ENCODE measurements at regions not wholly inside any gene's neighbourhood (a gene's known extent, or its start where the extent isn't known, plus 50 kb on each side); places are given as distances from the start of the nearest gene placed in this dataset.
"Not testable (repeated sequence)": the region's sequence is repeated elsewhere in the genome, so short reads cannot be mapped to it uniquely, and the experiment has no call there.

GRCh38 chr6:144449218-144449617 lies 164.1 kb downstream of the UTRN start:
- TF ChIP-seq GATA1 (IDR thresholded peaks at IDR 0.05; ENCODE audit: low read depth, low read length) (no peak), POLR2A (IDR thresholded peaks at IDR 0.05; ENCODE audit: low read length) (no peak)
- no peak for DNase-seq

- no peak for TF ChIP-seq POLR2A (IDR thresholded peaks at IDR 0.05; ENCODE audit: low read length)
- TF ChIP-seq GATA1 (IDR thresholded peaks at IDR 0.05; ENCODE audit: low read depth, low read length) = no peak
- no peak for DNase-seq
Measured at GRCh38 chr6:144449911-144450597, 164.9 kb downstream of the UTRN start.

GRCh38 chr6:144460327-144461095 lies 175.4 kb downstream of the UTRN start:
- DNase-seq = no peak
- no peak for TF ChIP-seq GATA1 (IDR thresholded peaks at IDR 0.05; ENCODE audit: low read depth, low read length)
- TF ChIP-seq POLR2A (IDR thresholded peaks at IDR 0.05; ENCODE audit: low read length) = no peak

DNA sequence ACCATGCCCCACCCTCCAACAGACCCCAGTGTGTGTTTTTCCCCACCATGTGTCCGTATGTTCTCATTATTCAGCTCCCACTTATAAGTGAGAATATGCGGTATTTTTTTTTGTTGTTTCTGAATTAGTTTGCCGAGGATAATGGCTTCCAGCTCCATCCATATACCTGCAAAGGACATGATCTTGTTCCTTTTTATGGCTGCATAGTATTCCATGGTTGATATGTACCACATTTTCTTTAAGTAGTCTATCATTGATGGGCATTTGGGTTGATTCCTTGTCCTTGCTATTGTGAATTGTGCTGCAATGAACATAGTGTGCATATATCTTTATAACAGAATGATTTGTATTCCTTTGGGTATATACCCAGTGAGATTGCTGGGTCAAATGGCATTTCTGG lies 176.9 kb downstream of the UTRN start:
- no peak for TF ChIP-seq GATA1 (IDR thresholded peaks at IDR 0.05; ENCODE audit: low read depth, low read length)
- DNase-seq = no peak

DNA sequence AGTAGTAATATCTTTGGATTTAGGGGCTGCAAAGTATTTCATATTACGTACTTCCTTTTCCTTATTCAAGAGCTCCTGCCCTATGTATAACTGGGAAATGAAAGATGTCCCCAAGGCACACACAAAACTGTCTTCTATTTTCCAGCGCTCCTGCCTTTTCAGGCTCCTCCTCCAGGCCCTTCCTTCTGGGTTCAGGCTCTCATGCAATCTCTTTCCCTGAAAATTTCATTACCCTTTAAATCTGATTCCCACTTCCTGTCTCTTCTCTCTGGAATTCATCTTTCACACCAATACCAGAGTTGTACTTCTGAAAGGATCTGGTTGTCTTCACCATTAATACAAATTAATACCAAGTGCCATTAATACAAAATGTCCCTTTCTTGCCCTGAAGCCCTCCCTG lies 181.6 kb downstream of the UTRN start:
- no peak for DNase-seq
- no peak for TF ChIP-seq GATA1 (IDR thresholded peaks at IDR 0.05; ENCODE audit: low read depth, low read length)
- TF ChIP-seq POLR2A (IDR thresholded peaks at IDR 0.05; ENCODE audit: low read length) = no peak

- TF ChIP-seq GATA1 (IDR thresholded peaks at IDR 0.05; ENCODE audit: low read depth, low read length) (no peak), POLR2A (IDR thresholded peaks at IDR 0.05; ENCODE audit: low read length) (no peak)
- DNase-seq = no peak
Measured at GRCh38 chr6:144467172-144467762, 182.1 kb downstream of the UTRN start.

DNA sequence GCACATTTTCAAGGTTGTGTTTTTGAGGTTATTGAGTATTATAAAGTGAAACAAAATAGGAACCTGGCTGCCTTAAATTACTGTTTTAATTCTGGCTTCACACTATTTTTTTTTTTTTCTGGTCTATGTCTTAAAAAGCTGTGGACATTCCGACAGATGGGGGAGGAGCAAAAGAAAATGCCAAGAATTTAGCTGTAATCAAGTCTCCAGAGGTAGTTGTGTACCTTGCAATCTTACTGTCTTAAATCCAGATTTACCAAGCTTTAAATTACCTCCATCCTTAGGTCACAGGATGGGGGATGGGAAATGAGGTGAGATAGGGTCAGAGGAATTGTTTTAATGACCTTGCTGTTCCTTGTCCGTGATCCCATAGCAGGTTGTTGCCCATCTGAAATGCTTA lies 182.8 kb downstream of the UTRN start:
- no peak for DNase-seq
- TF ChIP-seq POLR2A (IDR thresholded peaks at IDR 0.05; ENCODE audit: low read length) (no peak), GATA1 (IDR thresholded peaks at IDR 0.05; ENCODE audit: low read depth, low read length) (no peak)

DNA sequence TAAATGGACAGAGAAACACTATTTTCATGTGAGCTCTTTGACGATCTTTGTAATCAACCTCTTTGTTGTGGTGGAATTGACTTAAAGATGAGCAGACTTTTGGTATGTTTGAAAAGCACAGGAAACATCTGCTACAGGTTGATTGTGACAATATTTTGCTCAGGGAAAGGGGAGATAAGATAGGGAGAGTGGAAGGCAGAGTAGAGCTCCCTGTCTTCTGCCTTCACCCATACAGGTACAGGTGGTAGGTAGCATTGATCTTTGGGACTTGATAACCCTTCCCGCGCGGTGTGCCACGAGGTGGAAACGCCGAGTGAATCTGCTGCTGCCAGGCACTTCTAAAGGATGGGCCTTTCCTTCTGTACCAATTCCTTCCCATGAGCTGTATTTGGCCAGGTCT lies 183.6 kb downstream of the UTRN start:
- TF ChIP-seq GATA1 (IDR thresholded peaks at IDR 0.05; ENCODE audit: low read depth, low read length) = no peak
- no peak for TF ChIP-seq POLR2A (IDR thresholded peaks at IDR 0.05; ENCODE audit: low read length)
- DNase-seq = no peak

DNA sequence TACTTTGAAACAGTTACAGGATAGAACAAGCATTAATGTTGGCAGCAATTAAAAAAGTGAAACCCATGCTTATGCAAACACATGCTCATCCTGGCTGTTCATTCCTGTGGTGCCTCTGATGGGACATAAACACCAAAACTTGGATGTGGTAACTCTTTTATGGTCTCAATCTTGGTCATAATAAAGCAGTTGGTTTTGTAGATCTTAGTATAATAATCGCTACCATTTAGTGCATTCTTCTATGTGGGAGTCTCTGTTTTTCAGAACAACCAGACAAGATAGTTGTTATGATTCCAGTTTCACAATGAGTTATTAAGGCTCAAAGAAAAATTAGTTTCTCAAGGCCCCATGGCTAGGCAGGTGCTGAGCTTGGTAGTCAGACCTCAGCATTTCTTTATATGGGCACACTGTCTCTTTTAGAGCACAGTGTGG lies 184.0 kb downstream of the UTRN start:
- TF ChIP-seq GATA1 (IDR thresholded peaks at IDR 0.05; ENCODE audit: low read depth, low read length) = no peak
- no peak for DNase-seq

- DNase-seq = not testable (repeated sequence)
Measured at GRCh38 chr6:144470201-144470600, 185.1 kb downstream of the UTRN start.

GRCh38 chr6:144471986-144472385 lies 186.9 kb downstream of the UTRN start:
- DNase-seq = no peak
- TF ChIP-seq GATA1 (IDR thresholded peaks at IDR 0.05; ENCODE audit: low read depth, low read length) (no peak), POLR2A (IDR thresholded peaks at IDR 0.05; ENCODE audit: low read length) (no peak)

GRCh38 chr6:144474290-144474689 lies 189.2 kb downstream of the UTRN start:
- TF ChIP-seq GATA1 (IDR thresholded peaks at IDR 0.05; ENCODE audit: low read depth, low read length) (no peak), POLR2A (IDR thresholded peaks at IDR 0.05; ENCODE audit: low read length) (no peak)
- no peak for DNase-seq

GRCh38 chr6:144474904-144475303 lies 189.8 kb downstream of the UTRN start:
- TF ChIP-seq POLR2A (IDR thresholded peaks at IDR 0.05; ENCODE audit: low read length) (no peak), GATA1 (IDR thresholded peaks at IDR 0.05; ENCODE audit: low read depth, low read length) (no peak)
- no peak for DNase-seq

DNA sequence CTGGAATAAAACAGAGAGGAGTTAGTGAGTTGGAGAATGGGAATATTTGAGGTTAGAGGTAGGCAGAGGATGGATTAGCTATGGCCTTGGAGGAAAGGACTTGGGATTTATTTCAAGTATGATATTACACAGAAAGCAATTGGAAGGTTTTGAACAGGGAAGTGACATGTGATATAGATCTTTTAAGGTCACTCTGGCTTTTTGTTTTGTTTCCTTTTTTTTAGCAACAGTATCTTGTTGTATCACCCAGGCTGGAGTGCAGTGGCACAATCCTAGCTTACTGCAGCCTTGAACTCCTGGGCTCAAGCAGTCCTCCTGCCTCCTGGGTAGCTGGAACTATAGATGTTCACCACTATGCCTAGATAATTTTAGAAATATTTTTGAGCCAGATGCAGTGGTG lies 190.3 kb downstream of the UTRN start:
- no peak for DNase-seq
- no peak for TF ChIP-seq POLR2A (IDR thresholded peaks at IDR 0.05; ENCODE audit: low read length)
- TF ChIP-seq GATA1 (IDR thresholded peaks at IDR 0.05; ENCODE audit: low read depth, low read length) = no peak

- DNase-seq = no peak
- no peak for TF ChIP-seq POLR2A (IDR thresholded peaks at IDR 0.05; ENCODE audit: low read length)
- no peak for TF ChIP-seq GATA1 (IDR thresholded peaks at IDR 0.05; ENCODE audit: low read depth, low read length)
Measured at GRCh38 chr6:144476286-144476685, 191.2 kb downstream of the UTRN start.
